ENCODE measurements at regions not wholly inside any gene's neighbourhood (a gene's known extent, or its start where the extent isn't known, plus 50 kb on each side); places are given as distances from the start of the nearest gene placed in this dataset.

DNA sequence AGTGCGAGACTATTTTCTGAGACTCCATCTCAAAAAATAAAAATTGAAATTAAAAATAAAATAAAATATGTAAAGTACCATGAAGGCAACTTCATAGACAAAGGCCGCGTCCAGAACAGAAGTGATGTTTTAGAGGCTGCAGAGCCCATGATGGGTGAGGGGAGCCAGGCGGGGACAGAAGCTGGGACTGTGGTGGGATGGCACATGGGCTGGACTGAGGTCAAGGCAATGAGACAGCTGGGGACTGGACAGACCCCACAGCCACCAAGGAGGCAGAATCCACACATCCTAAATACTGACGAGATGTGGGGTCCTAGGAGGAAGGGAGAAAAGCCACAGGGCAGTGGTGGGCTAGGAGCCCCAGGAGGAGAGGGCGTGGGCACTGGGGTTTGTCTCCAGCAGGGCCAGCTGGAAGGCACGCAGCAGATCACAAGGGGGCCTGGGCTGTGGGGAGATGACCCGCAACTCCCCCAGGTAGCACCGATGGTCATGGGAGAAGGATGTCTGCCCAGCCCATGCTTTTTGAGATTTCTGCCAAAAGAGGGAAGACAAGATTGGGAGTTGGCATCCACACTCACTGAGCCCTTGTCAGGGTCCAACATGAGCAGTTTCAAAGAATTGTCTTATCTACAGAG, 74.3 kb downstream of the KCNF1 start:
- TF ChIP-seq EZH2 (IDR thresholded peaks at IDR 0.05; ENCODE audit: low read depth), result no peak
- TF ChIP-seq, protein P1, sequence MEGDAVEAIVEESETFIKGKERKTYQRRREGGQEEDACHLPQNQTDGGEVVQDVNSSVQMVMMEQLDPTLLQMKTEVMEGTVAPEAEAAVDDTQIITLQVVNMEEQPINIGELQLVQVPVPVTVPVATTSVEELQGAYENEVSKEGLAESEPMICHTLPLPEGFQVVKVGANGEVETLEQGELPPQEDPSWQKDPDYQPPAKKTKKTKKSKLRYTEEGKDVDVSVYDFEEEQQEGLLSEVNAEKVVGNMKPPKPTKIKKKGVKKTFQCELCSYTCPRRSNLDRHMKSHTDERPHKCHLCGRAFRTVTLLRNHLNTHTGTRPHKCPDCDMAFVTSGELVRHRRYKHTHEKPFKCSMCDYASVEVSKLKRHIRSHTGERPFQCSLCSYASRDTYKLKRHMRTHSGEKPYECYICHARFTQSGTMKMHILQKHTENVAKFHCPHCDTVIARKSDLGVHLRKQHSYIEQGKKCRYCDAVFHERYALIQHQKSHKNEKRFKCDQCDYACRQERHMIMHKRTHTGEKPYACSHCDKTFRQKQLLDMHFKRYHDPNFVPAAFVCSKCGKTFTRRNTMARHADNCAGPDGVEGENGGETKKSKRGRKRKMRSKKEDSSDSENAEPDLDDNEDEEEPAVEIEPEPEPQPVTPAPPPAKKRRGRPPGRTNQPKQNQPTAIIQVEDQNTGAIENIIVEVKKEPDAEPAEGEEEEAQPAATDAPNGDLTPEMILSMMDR (conservative IDR thresholded peaks at IDR 0.05), result no peak
- BruUV-seq (replicated peaks), result no TSS peak
- no peaks in the 10 kb centered on the region for H3K9me3 ChIP-seq (ENCODE audit: insufficient read depth, low read depth)
- ChIA-PET CTCF (no interaction called here), POLR2A (ENCODE audit: unreplicated experiment) (no interaction called here)
- intact Hi-C loops (cut with micrococcal nuclease; ENCODE audit: unreplicated experiment), result no loop called here
- no peak overlapping the region for H3K4me3 ChIP-seq
- DNase-seq, result no peak
- H3K27me3 ChIP-seq (ENCODE audit: insufficient read depth, low read depth), result no peaks in the 10 kb centered on the region
- H3K36me3 ChIP-seq (ENCODE audit: low read depth), result no peaks in the 10 kb centered on the region
- H3K4me2 ChIP-seq, result no peak overlapping the region
- H3K4me1 ChIP-seq (replicated peaks; ENCODE audit: insufficient read depth), result no peaks in the 10 kb centered on the region
- H3K27ac ChIP-seq, result no peak overlapping the region
- no peaks in the 10 kb centered on the region for H3K79me2 ChIP-seq (ENCODE audit: low read depth)
- no peak overlapping the region for H2AFZ ChIP-seq
- no peaks in the 10 kb centered on the region for H3F3A ChIP-seq (ENCODE audit: insufficient read depth, low read depth)
- no peaks in the 10 kb centered on the region for H3K9me2 ChIP-seq (ENCODE audit: insufficient read depth)
- no peaks in the 10 kb centered on the region for H4K20me1 ChIP-seq (ENCODE audit: insufficient read depth)

DNA sequence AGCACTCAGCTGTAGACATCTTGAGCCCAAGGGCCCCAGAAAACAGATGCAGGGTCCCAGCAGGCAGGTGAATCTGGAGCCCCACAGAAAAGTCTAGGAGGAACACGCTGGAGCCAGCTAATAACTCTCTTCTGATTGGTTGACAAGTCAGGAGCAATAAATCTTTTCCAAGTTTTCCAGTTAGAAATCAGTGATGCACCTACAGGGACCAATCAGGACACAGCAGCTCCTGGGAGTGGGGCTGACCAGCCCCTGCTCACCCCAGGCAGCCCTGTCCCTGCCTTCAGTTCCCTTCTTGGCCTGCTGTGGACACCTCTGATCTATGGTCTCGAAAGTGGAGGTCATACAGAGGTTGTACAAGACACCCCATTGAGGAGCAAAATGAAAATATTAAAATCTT, 75.7 kb downstream of the KCNF1 start:
- H3K79me2 ChIP-seq (ENCODE audit: low read depth), result no peaks in the 10 kb centered on the region
- no peaks in the 10 kb centered on the region for H4K20me1 ChIP-seq (ENCODE audit: insufficient read depth)
- H3K9me2 ChIP-seq (ENCODE audit: insufficient read depth), result no peaks in the 10 kb centered on the region
- DNase-seq, result no peak
- no peak overlapping the region for H3K4me2 ChIP-seq
- no peak overlapping the region for H2AFZ ChIP-seq
- no peaks in the 10 kb centered on the region for H3F3A ChIP-seq (ENCODE audit: insufficient read depth, low read depth)
- H3K9me3 ChIP-seq (ENCODE audit: insufficient read depth, low read depth), result no peaks in the 10 kb centered on the region
- intact Hi-C loops (cut with micrococcal nuclease; ENCODE audit: unreplicated experiment), result no loop called here
- POLR2A ChIA-PET (ENCODE audit: unreplicated experiment), result no interaction called here
- no peak overlapping the region for H3K27ac ChIP-seq
- H3K27me3 ChIP-seq (ENCODE audit: insufficient read depth, low read depth), result no peaks in the 10 kb centered on the region
- H3K4me1 ChIP-seq (replicated peaks; ENCODE audit: insufficient read depth), result no peaks in the 10 kb centered on the region
- CTCF ChIA-PET, result no interaction called here
- no peak overlapping the region for H3K4me3 ChIP-seq
- BruUV-seq (replicated peaks), result no TSS peak
- TF ChIP-seq EZH2 (IDR thresholded peaks at IDR 0.05; ENCODE audit: low read depth), result no peak
- TF ChIP-seq, protein P1 (conservative IDR thresholded peaks at IDR 0.05), result no peak
- no peaks in the 10 kb centered on the region for H3K36me3 ChIP-seq (ENCODE audit: low read depth)

DNA sequence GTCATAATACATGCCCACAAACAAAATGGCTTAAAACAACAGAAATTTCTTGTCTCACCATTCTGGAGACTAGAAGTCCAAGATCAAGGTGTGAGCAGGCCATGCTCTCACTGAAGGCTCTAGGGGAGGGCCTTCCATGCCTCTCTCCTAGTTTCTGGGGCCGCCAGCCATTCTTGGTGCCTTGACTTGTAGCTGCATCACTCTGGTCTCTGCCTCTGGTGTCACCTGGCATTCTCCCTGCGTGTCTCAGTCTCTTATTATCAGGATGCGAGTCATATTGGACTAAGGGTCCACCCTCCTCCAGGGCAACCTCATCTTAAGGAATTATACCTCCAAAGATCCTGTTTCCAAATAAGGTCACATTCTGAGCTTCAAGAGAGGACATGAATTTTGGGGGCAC, 76.1 kb downstream of the KCNF1 start:
- BruUV-seq (replicated peaks), result no TSS peak
- ChIA-PET POLR2A (ENCODE audit: unreplicated experiment) (no interaction called here), CTCF (no interaction called here)
- no peak overlapping the region for H3K4me2 ChIP-seq
- H3K27me3 ChIP-seq (ENCODE audit: insufficient read depth, low read depth), result no peaks in the 10 kb centered on the region
- intact Hi-C loops (cut with micrococcal nuclease; ENCODE audit: unreplicated experiment), result no loop called here
- no peaks in the 10 kb centered on the region for H3F3A ChIP-seq (ENCODE audit: insufficient read depth, low read depth)
- no peak overlapping the region for H3K27ac ChIP-seq
- no peak for DNase-seq
- H3K4me1 ChIP-seq (replicated peaks; ENCODE audit: insufficient read depth), result no peaks in the 10 kb centered on the region
- no peaks in the 10 kb centered on the region for H3K79me2 ChIP-seq (ENCODE audit: low read depth)
- H3K36me3 ChIP-seq (ENCODE audit: low read depth), result no peaks in the 10 kb centered on the region
- TF ChIP-seq EZH2 (IDR thresholded peaks at IDR 0.05; ENCODE audit: low read depth), result no peak
- TF ChIP-seq, protein P1 (conservative IDR thresholded peaks at IDR 0.05), result no peak
- H3K4me3 ChIP-seq, result no peak overlapping the region
- H2AFZ ChIP-seq, result no peak overlapping the region
- H3K9me3 ChIP-seq (ENCODE audit: insufficient read depth, low read depth), result no peaks in the 10 kb centered on the region
- H4K20me1 ChIP-seq (ENCODE audit: insufficient read depth), result no peaks in the 10 kb centered on the region
- H3K9me2 ChIP-seq (ENCODE audit: insufficient read depth), result no peaks in the 10 kb centered on the region
